ENCODE measurements at regions not wholly inside any gene's neighbourhood (a gene's known extent, or its start where the extent isn't known, plus 50 kb on each side); places are given as distances from the start of the nearest gene placed in this dataset.

- CTCF ChIA-PET, result no interaction called here
- no peak for DNase-seq (ENCODE audit: extremely low spot score)
- TF ChIP-seq L3MBTL2 (conservative IDR thresholded peaks at IDR 0.05), result no peak
- TF ChIP-seq ELF4 (IDR thresholded peaks at IDR 0.05), result no peak
- TF ChIP-seq LEF1 (IDR thresholded peaks at IDR 0.05; ENCODE audit: borderline replicate concordance), result no peak
- no peak for TF ChIP-seq NFRKB (IDR thresholded peaks at IDR 0.05)
- TF ChIP-seq SUZ12 (IDR thresholded peaks at IDR 0.05), result no peak
- TF ChIP-seq ARNT (IDR thresholded peaks at IDR 0.05), result no peak
- TF ChIP-seq CTBP1 (IDR thresholded peaks at IDR 0.05; ENCODE audit: borderline replicate concordance), result no peak
- TF ChIP-seq ZNF384 (IDR thresholded peaks at IDR 0.05), result no peak
- TF ChIP-seq FOXK2 (IDR thresholded peaks at IDR 0.05), result no peak
- no peak for TF ChIP-seq HDGF (IDR thresholded peaks at IDR 0.05; ENCODE audit: borderline replicate concordance)
- no peak for TF ChIP-seq FOXA1 (IDR thresholded peaks at IDR 0.05)
- POLR2A ChIA-PET, result no interaction called here
Observed at GRCh38 chr12:60174476-60174875, 578.6 kb downstream of the SLC16A7 start.

- TF ChIP-seq FOXK2 (IDR thresholded peaks at IDR 0.05), result no peak
- TF ChIP-seq ELF4 (IDR thresholded peaks at IDR 0.05), result no peak
- no peak for TF ChIP-seq NFRKB (IDR thresholded peaks at IDR 0.05)
- no peak for TF ChIP-seq L3MBTL2 (conservative IDR thresholded peaks at IDR 0.05)
- no peak for TF ChIP-seq LEF1 (IDR thresholded peaks at IDR 0.05; ENCODE audit: borderline replicate concordance)
- no peak for TF ChIP-seq ZNF384 (IDR thresholded peaks at IDR 0.05)
- TF ChIP-seq SP1 (IDR thresholded peaks at IDR 0.05), result no peak
- TF ChIP-seq PKNOX1 (IDR thresholded peaks at IDR 0.05), result no peak
- no peak for TF ChIP-seq CTBP1 (IDR thresholded peaks at IDR 0.05; ENCODE audit: borderline replicate concordance)
- no peak for TF ChIP-seq ARNT (IDR thresholded peaks at IDR 0.05)
- no peak for TF ChIP-seq BHLHE40 (IDR thresholded peaks at IDR 0.05; ENCODE audit: borderline replicate concordance)
- ChIA-PET CTCF (no interaction called here), POLR2A (no interaction called here)
- no peak for DNase-seq (ENCODE audit: extremely low spot score)
Observed at GRCh38 chr12:60174941-60175340, 579.1 kb downstream of the SLC16A7 start.

GRCh38 chr12:60176891-60177290 is 581.1 kb downstream of the SLC16A7 start:
- TF ChIP-seq ARNT (IDR thresholded peaks at IDR 0.05) (no peak), ZNF384 (IDR thresholded peaks at IDR 0.05) (no peak), ELF4 (IDR thresholded peaks at IDR 0.05) (no peak), FOXK2 (IDR thresholded peaks at IDR 0.05) (no peak), FOXM1 (IDR thresholded peaks at IDR 0.05; ENCODE audit: borderline replicate concordance) (no peak), SUZ12 (IDR thresholded peaks at IDR 0.05) (no peak), FOXA1 (IDR thresholded peaks at IDR 0.05) (no peak)
- DNase-seq (ENCODE audit: extremely low spot score), result no peak
- ChIA-PET POLR2A (no interaction called here), CTCF (no interaction called here)

GRCh38 chr12:60180298-60180697 is 584.5 kb downstream of the SLC16A7 start:
- ChIA-PET POLR2A (no interaction called here), CTCF (no interaction called here)
- TF ChIP-seq FOXK2 (IDR thresholded peaks at IDR 0.05) (no peak), SP1 (IDR thresholded peaks at IDR 0.05) (no peak)

GRCh38 chr12:60182354-60182753 is 586.5 kb downstream of the SLC16A7 start:
- POLR2A ChIA-PET, result no interaction called here
- no peak for TF ChIP-seq TARDBP (IDR thresholded peaks at IDR 0.05)
- TF ChIP-seq BHLHE40 (IDR thresholded peaks at IDR 0.05; ENCODE audit: borderline replicate concordance), result no peak
- TF ChIP-seq FOXM1 (IDR thresholded peaks at IDR 0.05; ENCODE audit: borderline replicate concordance), result no peak
- TF ChIP-seq LEF1 (IDR thresholded peaks at IDR 0.05; ENCODE audit: borderline replicate concordance), result no peak
- no peak for TF ChIP-seq CTBP1 (IDR thresholded peaks at IDR 0.05; ENCODE audit: borderline replicate concordance)
- TF ChIP-seq L3MBTL2 (conservative IDR thresholded peaks at IDR 0.05), result no peak
- no peak for TF ChIP-seq NFRKB (IDR thresholded peaks at IDR 0.05)
- no peak for TF ChIP-seq FOXA1 (IDR thresholded peaks at IDR 0.05)
- no peak for TF ChIP-seq ELF4 (IDR thresholded peaks at IDR 0.05)
- no peak for TF ChIP-seq PKNOX1 (IDR thresholded peaks at IDR 0.05)
- CTCF ChIA-PET, result interaction anchor here (0.6 kb wide), 1 partner anchor 65 kb away, joined by 3 read pairs; no protein-coding TSS in a partner anchor
- no peak for DNase-seq (ENCODE audit: extremely low spot score)

More at GRCh38 chr12:60180298-60180697, 584.5 kb downstream of the SLC16A7 start:
- no peak for DNase-seq (ENCODE audit: extremely low spot score)

GRCh38 chr12:60184096-60184495 is 588.3 kb downstream of the SLC16A7 start:
- POLR2A ChIA-PET, result no interaction called here
- no peak for DNase-seq (ENCODE audit: extremely low spot score)
- CTCF ChIA-PET, result no interaction called here
- TF ChIP-seq HDGF (IDR thresholded peaks at IDR 0.05; ENCODE audit: borderline replicate concordance) (no peak), FOXK2 (IDR thresholded peaks at IDR 0.05) (no peak), ELF4 (IDR thresholded peaks at IDR 0.05) (no peak), FOXA1 (IDR thresholded peaks at IDR 0.05) (no peak), LEF1 (IDR thresholded peaks at IDR 0.05; ENCODE audit: borderline replicate concordance) (no peak), TARDBP (IDR thresholded peaks at IDR 0.05) (no peak), BHLHE40 (IDR thresholded peaks at IDR 0.05; ENCODE audit: borderline replicate concordance) (no peak), CTBP1 (IDR thresholded peaks at IDR 0.05; ENCODE audit: borderline replicate concordance) (no peak), NFRKB (IDR thresholded peaks at IDR 0.05) (no peak), FOXM1 (IDR thresholded peaks at IDR 0.05; ENCODE audit: borderline replicate concordance) (no peak), SP1 (IDR thresholded peaks at IDR 0.05) (no peak), L3MBTL2 (conservative IDR thresholded peaks at IDR 0.05) (no peak), SUZ12 (IDR thresholded peaks at IDR 0.05) (no peak), ARNT (IDR thresholded peaks at IDR 0.05) (no peak), PKNOX1 (IDR thresholded peaks at IDR 0.05) (no peak)

GRCh38 chr12:60185060-60185459 is 589.2 kb downstream of the SLC16A7 start:
- ChIA-PET CTCF (no interaction called here), POLR2A (no interaction called here)
- DNase-seq (ENCODE audit: extremely low spot score), result no peak
- no peak for TF ChIP-seq L3MBTL2 (conservative IDR thresholded peaks at IDR 0.05)
- no peak for TF ChIP-seq FOXK2 (IDR thresholded peaks at IDR 0.05)
- no peak for TF ChIP-seq SP1 (IDR thresholded peaks at IDR 0.05)

Measured in HEK293T (cell line).